GM20431 (cell line): ENCODE measurements at regions not wholly inside any gene's neighbourhood (a gene's known extent, or its start where the extent isn't known, plus 50 kb on each side); places are given as distances from the start of the nearest gene placed in this dataset.
"Not testable (repeated sequence)": the region's sequence is repeated elsewhere in the genome, so short reads cannot be mapped to it uniquely, and the experiment has no call there.

Experiments
- in situ Hi-C: fragments of 300-500 bp; cut with MseI, MboI; formaldehyde crosslinking; loops from one replicate; pipeline ENCODE4 v1.15.0; 2020; ENCODE audit warnings: low sequenced_read_pairs; ENCODE audit not compliant: unreplicated experiment

DNA sequence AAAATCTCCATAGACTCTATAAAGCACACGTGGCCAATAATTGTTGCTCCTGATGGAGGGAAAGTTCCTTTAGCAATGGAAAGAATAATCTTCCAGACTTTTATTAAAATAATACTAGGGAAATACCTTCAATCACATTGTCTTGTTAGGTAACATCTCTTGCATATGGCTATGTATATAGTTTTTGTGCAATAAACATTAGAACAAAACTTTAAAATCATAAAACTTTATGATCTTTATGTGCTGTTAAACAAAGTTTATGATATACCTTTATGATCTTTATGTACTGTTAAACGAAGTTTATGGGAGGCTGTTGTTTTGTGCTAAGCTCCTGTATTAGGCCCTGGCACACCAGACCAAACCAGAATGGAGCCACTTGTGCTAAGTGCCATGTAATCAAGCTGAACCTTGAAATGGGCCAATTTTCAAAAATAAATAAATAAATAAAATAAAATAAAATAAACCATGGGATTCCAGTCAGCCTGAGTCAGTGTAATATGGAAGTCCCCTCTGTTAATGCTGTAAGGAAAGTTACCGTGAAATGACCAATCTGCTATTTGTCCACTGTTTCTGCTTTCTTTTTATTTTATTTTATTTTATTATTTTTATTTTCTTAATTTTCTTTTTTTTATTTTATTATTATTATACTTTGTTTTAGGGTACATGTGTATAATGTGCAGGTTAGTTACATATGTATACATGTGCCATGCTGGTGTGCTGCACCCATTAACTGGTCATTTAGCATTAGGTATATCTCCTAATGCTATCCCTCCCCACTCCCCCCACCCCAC is 431.3 kb downstream of the SPATA31D1 start:
- in situ Hi-C loops: no loop called here

DNA sequence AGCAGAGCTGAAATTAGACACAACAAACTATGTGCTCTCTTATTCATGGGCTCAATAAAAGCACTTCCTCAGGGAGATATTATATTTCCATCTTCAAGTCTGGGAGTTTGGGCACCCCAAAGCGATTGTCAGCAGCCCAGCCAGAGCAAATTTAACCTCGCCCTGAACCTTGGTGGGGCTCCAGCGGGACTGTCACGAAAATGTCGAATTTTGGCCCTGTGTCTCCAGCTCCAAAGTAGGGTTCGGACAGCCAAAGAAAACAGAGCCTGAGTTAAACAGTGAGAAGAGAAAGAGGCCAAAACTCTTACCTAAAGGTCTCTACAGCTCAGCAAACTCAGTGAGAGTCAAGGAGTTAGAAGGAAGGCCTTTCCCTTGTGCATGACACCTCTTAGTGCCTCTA is 432.9 kb downstream of the SPATA31D1 start:
- in situ Hi-C loops: no loop called here

DNA sequence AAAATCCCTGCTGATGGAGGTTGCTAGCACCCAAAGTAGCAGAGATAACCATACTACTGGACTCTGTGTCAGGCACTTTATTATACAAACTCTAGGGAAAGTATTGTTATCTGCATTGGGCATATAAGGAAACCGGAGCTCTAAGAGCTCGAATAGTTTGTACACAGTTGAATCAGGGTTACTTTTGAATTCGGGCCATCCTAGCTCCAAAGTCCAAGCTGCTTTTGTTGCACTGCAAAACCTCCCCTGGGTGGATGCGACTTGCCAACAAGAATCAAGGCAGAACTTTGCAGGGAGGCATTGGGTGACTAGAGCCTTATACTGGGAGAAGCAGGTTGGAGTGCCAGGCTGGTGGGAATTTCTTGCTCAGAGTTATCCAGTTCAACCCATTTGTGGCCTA is 435.1 kb downstream of the SPATA31D1 start:
- in situ Hi-C loops: no loop called here

- in situ Hi-C loops: no loop called here
Measured at GRCh38 chr9:82424599-82425120, 436.1 kb downstream of the SPATA31D1 start.

DNA sequence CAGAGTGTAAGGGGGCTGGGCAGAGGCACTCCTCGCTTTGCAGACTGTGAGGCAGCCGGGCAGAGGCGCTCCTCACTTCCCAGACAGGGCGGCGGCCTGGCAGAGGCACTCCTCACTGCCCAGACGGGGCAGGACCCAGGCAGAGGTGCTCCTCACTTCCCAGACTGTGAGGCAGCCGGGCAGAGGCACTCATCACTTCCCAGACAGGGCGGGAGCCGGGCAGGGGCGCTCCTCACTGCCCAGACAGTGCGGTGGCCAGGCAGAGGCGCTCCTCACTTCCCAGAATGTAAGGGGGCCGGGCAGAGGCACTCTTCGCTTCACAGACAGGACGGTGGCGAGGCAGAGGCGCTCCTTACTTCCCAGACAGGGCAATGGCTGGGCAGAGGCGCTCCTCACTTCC is 442.5 kb downstream of the SPATA31D1 start:
- in situ Hi-C loops: no loop called here

DNA sequence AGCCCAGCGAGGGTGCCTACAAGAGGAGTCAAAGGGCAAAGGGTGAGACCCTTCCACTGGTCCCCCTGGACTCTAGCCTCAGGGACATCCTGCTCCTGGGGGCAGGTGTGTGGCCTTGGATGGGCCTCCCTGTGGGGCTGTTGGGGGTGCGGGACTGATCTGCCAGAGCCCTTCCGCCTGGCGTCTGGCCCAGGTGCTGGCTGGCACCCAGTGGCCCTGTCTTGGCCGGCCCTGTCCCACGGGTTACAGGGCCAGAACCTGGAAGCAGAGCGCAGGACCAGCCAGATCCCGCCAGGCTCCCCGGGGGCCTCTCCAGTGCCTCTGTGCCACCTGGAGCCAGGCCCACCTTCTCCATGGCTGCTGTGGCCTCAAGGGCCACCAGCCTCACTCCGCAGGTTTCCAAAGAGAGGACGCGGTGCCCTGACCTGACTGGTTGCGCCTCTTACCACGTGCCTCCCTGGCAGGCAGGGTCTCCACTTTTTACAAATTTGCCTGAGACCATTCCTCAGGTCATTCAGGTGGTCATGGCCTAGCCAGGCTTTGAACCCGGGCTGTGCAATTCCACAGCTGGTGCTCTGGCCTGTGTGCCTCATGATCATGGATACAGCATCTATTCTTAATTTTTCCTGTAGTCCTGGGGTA is 444.8 kb downstream of the SPATA31D1 start:
- in situ Hi-C loops: not testable (repeated sequence)

DNA sequence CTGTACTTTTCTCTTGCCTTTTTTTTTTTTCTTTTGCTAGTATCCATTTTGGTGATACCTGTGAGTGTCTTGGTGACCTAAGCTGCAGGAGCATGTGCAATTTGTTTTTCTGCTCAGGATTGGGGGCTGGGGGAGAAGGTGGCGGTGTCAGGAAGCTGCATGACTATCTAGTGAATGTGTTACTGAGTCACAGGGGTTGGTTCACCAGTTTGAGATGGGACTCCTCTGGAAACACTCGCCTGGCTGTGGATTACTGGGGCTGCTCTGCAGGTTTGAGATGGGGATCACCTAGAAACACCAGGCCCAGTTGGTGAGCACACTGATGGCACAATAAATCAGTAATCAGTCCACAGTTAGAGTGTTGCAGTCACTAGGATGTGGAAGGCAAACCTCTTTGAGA is 447.9 kb downstream of the SPATA31D1 start:
- in situ Hi-C loops: no loop called here

- in situ Hi-C loops: not testable (repeated sequence)
Measured at GRCh38 chr9:82437183-82437582, 448.6 kb downstream of the SPATA31D1 start.

GRCh38 chr9:82438581-82438980 is 450.0 kb downstream of the SPATA31D1 start:
- in situ Hi-C loops: no loop called here

GRCh38 chr9:82443312-82443711 is 454.7 kb downstream of the SPATA31D1 start:
- in situ Hi-C loops: no loop called here

DNA sequence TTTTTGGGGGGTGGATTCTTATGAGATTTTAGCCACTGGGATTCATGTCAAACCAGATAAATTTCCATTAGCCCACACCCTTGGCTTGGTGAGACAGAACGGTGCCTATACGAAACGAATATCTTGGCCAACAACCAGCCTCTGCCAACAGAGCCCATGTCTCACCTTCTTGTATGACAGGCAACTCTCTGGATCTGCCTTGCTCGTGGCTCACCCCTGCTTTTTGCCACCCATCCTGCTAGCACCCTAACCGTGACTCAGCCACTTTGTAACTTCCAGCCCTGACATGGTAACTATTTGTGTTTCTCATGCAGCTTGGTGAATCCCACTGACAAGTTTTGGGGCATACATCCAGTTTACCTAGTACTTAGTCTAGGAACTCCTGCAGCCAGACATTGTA is 457.0 kb downstream of the SPATA31D1 start:
- in situ Hi-C loops: no loop called here

DNA sequence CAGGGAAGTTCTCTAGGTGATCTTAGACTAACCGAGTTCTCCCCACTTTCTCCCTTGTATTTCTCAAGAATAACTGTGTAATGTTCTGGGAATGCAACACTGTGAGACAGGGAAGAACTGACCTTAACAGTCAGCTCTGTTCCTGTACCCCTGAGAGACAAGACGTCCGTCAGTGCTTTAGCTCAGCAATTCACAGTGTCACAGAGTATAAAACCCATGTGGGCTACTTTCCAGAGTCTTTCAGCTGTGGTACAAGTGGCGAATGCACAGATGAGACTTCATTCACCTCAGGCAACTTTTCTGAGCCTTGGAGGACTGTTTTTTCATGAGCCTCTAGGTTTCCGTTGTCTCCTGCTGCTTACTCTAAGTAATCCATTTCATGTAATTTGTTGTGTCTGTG is 458.8 kb downstream of the SPATA31D1 start:
- in situ Hi-C loops: no loop called here

- in situ Hi-C loops: no loop called here
Measured at GRCh38 chr9:82449986-82450385, 461.4 kb downstream of the SPATA31D1 start.

DNA sequence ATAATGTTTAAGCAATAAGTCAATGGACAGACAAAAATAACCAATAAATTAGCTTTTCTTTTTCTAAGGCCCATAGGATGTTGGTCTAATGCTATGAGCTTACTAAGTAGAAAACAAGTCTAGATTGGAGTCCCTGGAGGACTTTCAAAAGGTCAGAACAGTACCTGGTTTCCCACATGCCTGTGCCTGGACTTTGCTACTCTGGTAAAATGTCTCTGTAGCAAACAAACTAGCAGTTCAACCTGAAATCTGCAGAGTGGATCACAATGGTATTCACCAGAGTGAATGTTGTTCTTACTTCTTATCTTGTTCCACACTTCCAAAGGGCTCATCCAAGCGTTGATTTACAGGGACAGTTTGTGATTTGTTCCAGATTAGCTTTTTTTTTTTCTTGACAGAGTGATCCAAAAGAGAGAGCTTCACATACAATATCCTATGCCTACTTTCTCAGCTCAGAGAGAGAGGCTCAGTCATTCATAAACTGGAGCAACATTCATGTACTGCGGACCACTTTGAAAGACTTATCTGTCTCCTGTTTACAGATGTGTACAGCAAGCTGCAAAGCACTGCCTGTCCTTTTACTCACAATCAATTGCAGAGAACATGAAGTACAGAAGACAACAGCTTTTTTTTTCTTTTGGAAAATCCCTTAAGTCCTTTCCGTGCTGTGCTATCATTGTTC is 466.1 kb downstream of the SPATA31D1 start:
- in situ Hi-C loops: no loop called here

DNA sequence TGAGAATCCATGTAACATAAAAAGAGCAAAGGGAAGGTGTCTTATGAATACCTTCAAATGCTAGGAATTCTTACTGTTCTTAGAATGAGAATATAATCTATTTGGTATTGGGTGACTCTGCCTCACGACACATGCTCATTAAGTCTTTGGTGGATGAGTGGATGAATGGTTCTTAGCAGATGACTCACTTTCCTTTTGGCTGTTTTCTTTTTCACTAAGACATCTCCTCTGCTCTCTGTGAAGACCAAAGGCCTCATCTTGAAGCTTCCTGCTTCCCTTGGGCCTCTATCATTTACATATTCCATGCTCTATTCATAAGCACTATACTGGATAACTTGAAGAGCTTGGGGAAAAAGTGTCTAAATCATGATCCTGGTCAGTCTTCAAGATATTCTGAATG is 468.1 kb downstream of the SPATA31D1 start:
- in situ Hi-C loops: no loop called here

- in situ Hi-C loops: no loop called here
Measured at GRCh38 chr9:82457298-82457697, 468.7 kb downstream of the SPATA31D1 start.

DNA sequence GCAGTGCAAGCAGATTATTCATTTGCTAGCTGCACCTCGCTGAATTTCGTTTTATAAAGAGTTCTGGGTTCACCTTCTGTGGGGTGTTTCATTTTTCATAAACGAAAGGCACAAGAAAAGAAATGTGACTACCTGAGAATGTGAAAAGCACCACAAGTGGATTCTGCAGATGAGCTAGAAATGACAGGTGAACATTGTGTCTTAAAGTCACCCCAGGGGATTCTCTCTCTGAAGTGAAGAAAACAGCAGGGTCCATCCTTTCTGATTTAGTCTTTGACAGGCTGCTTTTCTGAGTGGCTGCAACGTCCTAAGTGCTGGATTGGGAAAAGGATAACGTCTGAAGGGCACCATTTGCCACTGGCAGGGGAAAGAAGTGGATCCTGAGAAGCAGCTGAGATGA is 469.3 kb downstream of the SPATA31D1 start:
- in situ Hi-C loops: no loop called here

- in situ Hi-C loops: no loop called here
Measured at GRCh38 chr9:82458296-82458695, 469.7 kb downstream of the SPATA31D1 start.

GRCh38 chr9:82466616-82467260 is 478.2 kb downstream of the SPATA31D1 start:
- in situ Hi-C loops: no loop called here

DNA sequence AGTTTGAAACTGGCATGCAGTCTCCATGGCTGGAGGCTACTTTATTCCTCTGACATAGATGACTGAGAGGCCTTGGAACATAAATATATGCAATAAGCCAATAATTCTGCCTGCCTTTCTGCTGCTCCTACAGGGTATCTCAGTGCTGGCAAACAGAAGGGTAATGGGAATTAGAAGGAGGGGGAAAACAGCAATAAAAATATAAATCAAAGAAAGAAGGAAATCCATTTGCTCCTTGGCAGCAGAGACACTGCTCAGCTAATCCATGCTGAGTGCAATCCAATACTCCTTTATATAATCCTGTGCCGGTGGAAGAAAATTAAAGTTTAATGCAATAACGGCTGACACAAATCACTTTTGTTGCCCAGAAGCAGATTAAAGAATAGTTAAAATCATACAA is 478.9 kb downstream of the SPATA31D1 start:
- in situ Hi-C loops: no loop called here

DNA sequence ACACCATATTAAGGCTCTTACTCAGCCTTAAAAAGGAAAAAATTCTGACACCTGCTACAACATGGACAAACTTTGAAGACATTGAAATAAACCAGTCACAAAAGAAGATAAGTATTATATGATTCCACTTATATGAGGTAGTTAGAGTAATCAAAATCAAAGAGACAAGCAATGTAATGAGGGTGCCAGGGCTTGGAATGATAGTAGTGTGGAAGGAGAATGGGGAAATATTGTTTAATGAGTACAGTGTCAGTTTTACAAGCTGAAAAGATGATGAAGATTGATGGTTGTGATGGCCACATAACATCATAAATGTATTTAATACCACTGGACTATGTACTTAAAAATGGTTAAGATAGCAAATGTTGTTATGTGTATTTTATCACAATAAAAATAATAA is 485.7 kb downstream of the SPATA31D1 start:
- in situ Hi-C loops: no loop called here
